H1 (cell line): ENCODE measurements at regions not wholly inside any gene's neighbourhood (a gene's known extent, or its start where the extent isn't known, plus 50 kb on each side); places are given as distances from the start of the nearest gene placed in this dataset.

ENCODE experiments used
- CTCF ChIA-PET: fragments of 300-600 bp; sonication (Branson Sonifier 250); formaldehyde crosslinking; loops from one replicate; lab custom pipeline; 2021; ENCODE audit not compliant: partially characterized antibody; lab: Charles Lee
- POLR2A ChIA-PET: fragments of 300-600 bp; sonication (Branson Sonifier 250); formaldehyde crosslinking; loops from one replicate; lab custom pipeline; 2021; ENCODE audit warnings: inconsistent platforms; ENCODE audit not compliant: partially characterized antibody; lab: Charles Lee
- DNase-seq, 2 experiments: peaks; one replicate each; pipeline versions ENCODE4 v3.0.0 to v3.0.0-alpha.2; 2010 to 2022; ENCODE audit warnings: low spot score in 2 of 2, low read depth in 1 of 2, mixed read lengths in 1 of 2
- FAIRE-seq: peaks from 2 replicates; lab custom pipeline; 2011; peaks lifted over from hg19 to GRCh38; lab: Jason Lieb, UNC
- H2AFZ ChIP-seq: 2 replicates; pipeline ENCODE4 v1.8.1; 2012; ENCODE audit warnings: low read length, inconsistent platforms
- H2AK5ac ChIP-seq: 2 replicates; pipeline ENCODE4 v1.6.1; 2013; ENCODE audit warnings: low read depth, low read length
- H2BK120ac ChIP-seq: replicated peaks from 2 replicates; pipeline ENCODE3; 2013; ENCODE audit warnings: low read depth, low read length, inconsistent platforms
- H2BK12ac ChIP-seq: 2 replicates; pipeline ENCODE4 v1.6.1; 2013; ENCODE audit warnings: low read depth, low read length
- H2BK15ac ChIP-seq: 2 replicates; pipeline ENCODE4 v1.6.1; 2013; ENCODE audit warnings: low read length
- H2BK20ac ChIP-seq: 2 replicates; pipeline ENCODE4 v1.6.1; 2013; ENCODE audit warnings: low read length
- H2BK5ac ChIP-seq: 2 replicates; pipeline ENCODE4 v1.6.1; 2013; ENCODE audit warnings: low read depth, low read length
- H3K14ac ChIP-seq: 2 replicates; pipeline ENCODE4 v1.6.1; 2013; ENCODE audit warnings: inconsistent platforms; ENCODE audit not compliant: insufficient read length
- H3K18ac ChIP-seq: 2 replicates; pipeline ENCODE4 v1.6.1; 2013; ENCODE audit warnings: low read length; ENCODE audit errors: extremely low read depth
- H3K23ac ChIP-seq: 2 replicates; pipeline ENCODE4 v1.6.1; 2013; ENCODE audit warnings: inconsistent platforms; ENCODE audit not compliant: insufficient read length
- H3K23me2 ChIP-seq: 2 replicates; pipeline ENCODE4 v1.6.1; 2013; ENCODE audit warnings: low read depth, low read length
- H3K27ac ChIP-seq: 2 replicates; pipeline ENCODE4 v1.6.1; 2011; ENCODE audit warnings: low read depth, low read length, inconsistent platforms
- H3K27me3 ChIP-seq, 4 experiments: replicated peaks in 1 of 4; 1 replicate in 1 of 4; 2 replicates in 3 of 4; pipeline versions ENCODE4 v1.6.1 to v1.8.1; 2011 to 2013; ENCODE audit warnings: low read length in 3 of 4, mild to moderate bottlenecking in 3 of 4, inconsistent platforms in 2 of 4, mixed read lengths in 2 of 4, moderate library complexity in 1 of 4; ENCODE audit not compliant: control insufficient read depth in 3 of 4, insufficient read depth in 3 of 4; ENCODE audit errors: extremely low read depth in 1 of 4
- H3K36me3 ChIP-seq, 4 experiments: 2 replicates each; pipeline versions ENCODE4 v1.6.1 to v1.8.1; 2011 to 2013; ENCODE audit warnings: mild to moderate bottlenecking in 4 of 4, low read length in 3 of 4, moderate library complexity in 2 of 4, control low read depth in 1 of 4, inconsistent platforms in 1 of 4; ENCODE audit not compliant: insufficient read depth in 4 of 4, control insufficient read depth in 2 of 4
- H3K4ac ChIP-seq: replicated peaks from 2 replicates; pipeline ENCODE3; 2013; ENCODE audit warnings: low read length, low read depth, mixed read lengths, inconsistent platforms; ENCODE audit not compliant: insufficient read length
- H3K4me1 ChIP-seq, 4 experiments: replicated peaks in 1 of 4; 1 replicate in 1 of 4; 2 replicates in 3 of 4; pipeline versions ENCODE4 v1.6.1 to v1.8.1; 2011 to 2013; ENCODE audit warnings: low read length in 3 of 4, inconsistent platforms in 2 of 4, mixed read lengths in 1 of 4; ENCODE audit not compliant: insufficient read depth in 4 of 4, control insufficient read depth in 3 of 4
- H3K4me2 ChIP-seq, 2 experiments: 2 replicates each; pipeline versions ENCODE4 v1.6.1 to v1.8.1; 2011 to 2013; ENCODE audit warnings: low read depth in 2 of 2, low read length in 2 of 2, control low read depth in 1 of 2, inconsistent platforms in 1 of 2, mild to moderate bottlenecking in 1 of 2; ENCODE audit not compliant: insufficient read depth in 1 of 2
- H3K4me3 ChIP-seq, 4 experiments: fragments of 200-600, 300-600 bp in 1 of 4; sonication (generic), shearing (Covaris generic), sonication (Bioruptor Twin) in 1 of 4; 2 replicates each; pipeline versions ENCODE4 v1.5.1 to v1.8.1; 2011 to 2016; ENCODE audit warnings: low read length in 4 of 4, low read depth in 3 of 4, control low read depth in 2 of 4, inconsistent platforms in 2 of 4, mild to moderate bottlenecking in 2 of 4, mixed read lengths in 1 of 4, moderate library complexity in 1 of 4; ENCODE audit not compliant: insufficient read depth in 2 of 4; ENCODE audit errors: extremely low read depth in 1 of 4
- H3K56ac ChIP-seq: replicated peaks from 2 replicates; pipeline ENCODE3; 2013; ENCODE audit warnings: low read depth, mild to moderate bottlenecking, mixed read lengths, low read length, inconsistent platforms; ENCODE audit not compliant: insufficient read length
- H3K79me1 ChIP-seq: 2 replicates; pipeline ENCODE4 v1.6.1; 2013; ENCODE audit warnings: low read depth, low read length, control low read depth
- H3K79me2 ChIP-seq, 2 experiments: 2 replicates each; pipeline versions ENCODE4 v1.6.1 to v1.8.1; 2012 to 2013; ENCODE audit warnings: low read length in 2 of 2, mild to moderate bottlenecking in 2 of 2, inconsistent platforms in 1 of 2; ENCODE audit not compliant: insufficient read depth in 2 of 2, control insufficient read depth in 1 of 2
- H3K9ac ChIP-seq, 4 experiments: replicated peaks in 1 of 4; 1 replicate in 1 of 4; 2 replicates in 3 of 4; pipeline versions ENCODE4 v1.6.1 to v1.8.1; 2011 to 2013; ENCODE audit warnings: low read depth in 3 of 4, low read length in 3 of 4, control low read depth in 2 of 4, mild to moderate bottlenecking in 2 of 4, moderate library complexity in 2 of 4, inconsistent platforms in 1 of 4; ENCODE audit errors: extremely low read depth in 1 of 4
- H3K9me3 ChIP-seq, 2 experiments: 2 replicates each; pipeline versions ENCODE4 v1.6.1 to v1.8.1; 2012 to 2013; ENCODE audit warnings: mild to moderate bottlenecking in 2 of 2, moderate library complexity in 2 of 2, control low read depth in 1 of 2, inconsistent platforms in 1 of 2, low read depth in 1 of 2, low read length in 1 of 2, mixed read lengths in 1 of 2; ENCODE audit not compliant: insufficient read depth in 2 of 2
- H4K20me1 ChIP-seq, 2 experiments: replicated peaks in 1 of 2; 2 replicates each; pipeline versions ENCODE3 to v1.8.1; 2011 to 2013; ENCODE audit warnings: inconsistent platforms in 2 of 2, low read length in 2 of 2, mild to moderate bottlenecking in 1 of 2; ENCODE audit not compliant: insufficient read depth in 2 of 2, control insufficient read depth in 1 of 2
- H4K5ac ChIP-seq: 2 replicates; pipeline ENCODE4 v1.6.1; 2013; ENCODE audit warnings: low read length, low read depth, mixed read lengths, inconsistent platforms; ENCODE audit not compliant: insufficient read length
- H4K8ac ChIP-seq: 2 replicates; pipeline ENCODE4 v1.8.0; 2013; ENCODE audit warnings: mild to moderate bottlenecking, moderate library complexity, low read length, inconsistent platforms; ENCODE audit not compliant: insufficient read depth; ENCODE audit errors: extremely low read depth
- H4K91ac ChIP-seq: replicated peaks from 2 replicates; pipeline ENCODE3; 2013; ENCODE audit warnings: low read length, mixed read lengths, inconsistent platforms; ENCODE audit not compliant: insufficient read length
- CBX5 ChIP-seq: fragments of 300-800, 300-1000 bp; sonication (generic); IDR thresholded peaks from 2 replicates; pipeline ENCODE4 v1.7.1; 2016; ENCODE audit warnings: antibody characterized with exemption, low read length, low read depth
- CEBPB ChIP-seq: IDR thresholded peaks from 2 replicates; pipeline ENCODE4 v1.6.1; 2012; ENCODE audit warnings: low read depth, low read length
- CTCF ChIP-seq, 3 experiments: IDR thresholded peaks; 1 replicate in 2 of 3; 2 replicates in 1 of 3; pipeline versions ENCODE4 v1.5.1 to v1.6.1; 2011; ENCODE audit warnings: low read length in 3 of 3, mild to moderate bottlenecking in 3 of 3, inconsistent platforms in 2 of 3, low read depth in 1 of 3, moderate library complexity in 1 of 3; ENCODE audit not compliant: insufficient read depth in 1 of 3; ENCODE audit errors: control extremely low read depth in 1 of 3
- RAD21 ChIP-seq, 2 experiments: IDR thresholded peaks in 1 of 2; conservative IDR thresholded peaks in 1 of 2; 2 replicates each; pipeline ENCODE4 v1.6.1; 2011; ENCODE audit warnings: low read depth in 2 of 2, low read length in 2 of 2, improper control_type of control experiment in 1 of 2, inconsistent platforms in 1 of 2, mild to moderate bottlenecking in 1 of 2, moderate library complexity in 1 of 2
- YY1 ChIP-seq: IDR thresholded peaks from 2 replicates; pipeline ENCODE4 v1.6.1; 2011; ENCODE audit warnings: low read depth, mild to moderate bottlenecking, low read length
- WGBS, 2 experiments: shearing (Covaris generic) in 1 of 2; methylation state at CpG; one replicate each; pipeline versions ENCODE4 v1.1.6 to v1.1.7; 2013 to 2015; ENCODE audit warnings: low lambda C conversion rate in 2 of 2, mixed read lengths in 2 of 2, inconsistent platforms in 1 of 2, low coverage in 1 of 2, missing lambda C conversion rate in 1 of 2; ENCODE audit not compliant: insufficient replicate concordance in 2 of 2, insufficient coverage in 1 of 2, insufficient read length in 1 of 2; ENCODE audit errors: extremely low coverage in 1 of 2, missing lambda C conversion rate in 1 of 2; 5-methylcytosine and 5-hydroxymethylcytosine counted together

GRCh38 chr4:27096142-27096824, 235.6 kb downstream of the STIM2 start:
- DNase-seq, result no peak
- no peak overlapping the region for H2BK15ac ChIP-seq
- no peaks in the 10 kb centered on the region for H3K79me2 ChIP-seq
- H2BK5ac ChIP-seq, result peak overlapping the region; percentile 66; the same call in 1 of the 2 replicates
- H2BK12ac ChIP-seq, result peak overlapping the region; percentile 72; the same call in 1 of the 2 replicates
- H3K14ac ChIP-seq, result no peak overlapping the region
- no peak overlapping the region for H3K23ac ChIP-seq
- no peak overlapping the region for H3K4me2 ChIP-seq
- no peaks in the 10 kb centered on the region; a peak in 1 of 7 replicates for H3K27me3 ChIP-seq
- H4K20me1 ChIP-seq, result no peaks in the 10 kb centered on the region
- no peaks in the 10 kb centered on the region for H3K23me2 ChIP-seq
- WGBS, 2 experiments, result 67% methylated on average over 9 of the region's 9 CpGs; no CpG with 5 or more reads in 1 of the 2 experiments
- H3K4me3 ChIP-seq, result no peak overlapping the region
- H4K91ac ChIP-seq, result peak overlapping the region; percentile 22
- H3K4ac ChIP-seq, result no peak overlapping the region
- H3K79me1 ChIP-seq, result no peaks in the 10 kb centered on the region
- TF ChIP-seq CTCF (IDR thresholded peaks at IDR 0.05; ENCODE audit: control extremely low read depth in 1 of 3, insufficient read depth in 1 of 3, low read depth in 1 of 3, low read length in 3 of 3), result peak in 1 of 3 experiments; percentile 2; a peak in 1 of 4 replicates
- no peak for TF ChIP-seq CBX5
- 0 out of 2 replicates have a peak, but pooled peaks have one; percentile 11 for TF ChIP-seq CEBPB
- TF ChIP-seq RAD21 (IDR thresholded peaks at IDR 0.05 in 1 of 2, conservative IDR thresholded peaks at IDR 0.05 in 1 of 2; ENCODE audit: low read depth in 2 of 2, low read length in 2 of 2), result peak; percentile 48 to 65
- TF ChIP-seq YY1, result peak; percentile 56; the same call in 1 of the 2 replicates
- TF ChIP-seq, all 59 proteins: peak for 4
- peak overlapping the region; percentile 65; the same call in 1 of the 2 replicates for H2AFZ ChIP-seq
- peak overlapping the region; percentile 54; the same call in 1 of the 2 replicates for H3K18ac ChIP-seq
- ChIA-PET POLR2A (interaction anchor here (0.8 to 2.4 kb wide), 2 partner anchors 10 to 26 kb away, joined by 3 to 8 read pairs; no protein-coding TSS in a partner anchor), CTCF (interaction anchor here (0.8 to 9.3 kb wide), 15 partner anchors 10 to 222 kb away, joined by 3 to 60 read pairs (median 5); no protein-coding TSS in a partner anchor)
- H2BK120ac ChIP-seq, result no peak overlapping the region
- H4K5ac ChIP-seq, result no peak overlapping the region
- no peaks in the 10 kb centered on the region for H3K9me3 ChIP-seq
- no peak overlapping the region for H4K8ac ChIP-seq
- no peak overlapping the region for H3K27ac ChIP-seq
- FAIRE-seq, result no peak
- H3K9ac ChIP-seq, result no peak overlapping the region; a peak in 1 of 7 replicates
- H2AK5ac ChIP-seq, result no peak overlapping the region
- H3K4me1 ChIP-seq, result peaks cover 2 to 10% (median 9%) of the 10 kb centered on the region in 4 experiments; a peak in 5 of 7 replicates
- H2BK20ac ChIP-seq, result peak overlapping the region; percentile 81; the same call in 1 of the 2 replicates
- H3K56ac ChIP-seq, result no peak overlapping the region
- H3K36me3 ChIP-seq, result no peaks in the 10 kb centered on the region
